HG03521 (cell line): ENCODE measurements at regions not wholly inside any gene's neighbourhood (a gene's known extent, or its start where the extent isn't known, plus 50 kb on each side); places are given as distances from the start of the nearest gene placed in this dataset.

ENCODE experiments used
- ATAC-seq: cut with Tn5 transposase; IDR thresholded peaks from one replicate; pipeline ENCODE4 v1.9.1; 2021; ENCODE audit warnings: mild to moderate bottlenecking, moderate library complexity; ENCODE audit not compliant: unreplicated experiment

- no peak for ATAC-seq
Observed at GRCh38 chr1:87560137-87560536, 231.5 kb downstream of the LMO4 start.

GRCh38 chr1:87560601-87561360, 232.1 kb downstream of the LMO4 start:
- no peak for ATAC-seq

GRCh38 chr1:87563211-87563610, 234.5 kb downstream of the LMO4 start:
- ATAC-seq, result no peak

- no peak for ATAC-seq
Observed at GRCh38 chr1:87565861-87566260, 237.2 kb downstream of the LMO4 start.

GRCh38 chr1:87568005-87568404, 239.3 kb downstream of the LMO4 start:
- no peak for ATAC-seq

GRCh38 chr1:87568911-87569310, 240.2 kb downstream of the LMO4 start:
- no peak for ATAC-seq

GRCh38 chr1:87572008-87572407, 243.3 kb downstream of the LMO4 start:
- no peak for ATAC-seq

- ATAC-seq, result no peak
Observed at GRCh38 chr1:87572891-87573290, 244.2 kb downstream of the LMO4 start.

- ATAC-seq, result no peak
Observed at GRCh38 chr1:87575528-87575927, 246.8 kb downstream of the LMO4 start.

- no peak for ATAC-seq
Observed at GRCh38 chr1:87578464-87578863, 249.8 kb downstream of the LMO4 start.

GRCh38 chr1:87583459-87583858, 254.8 kb downstream of the LMO4 start:
- no peak for ATAC-seq

GRCh38 chr1:87584586-87584985, 255.9 kb downstream of the LMO4 start:
- no peak for ATAC-seq

- ATAC-seq, result no peak
Observed at GRCh38 chr1:87586501-87586900, 257.8 kb downstream of the LMO4 start.

GRCh38 chr1:87588495-87588894, 259.8 kb downstream of the LMO4 start:
- ATAC-seq, result peak; percentile 78

- no peak for ATAC-seq
Observed at GRCh38 chr1:87591492-87591891, 262.8 kb downstream of the LMO4 start.

- peak; percentile 90 for ATAC-seq
Observed at GRCh38 chr1:87592156-87592555, 263.5 kb downstream of the LMO4 start.

- no peak for ATAC-seq
Observed at GRCh38 chr1:87594736-87595383, 266.2 kb downstream of the LMO4 start.

- ATAC-seq, result no peak
Observed at GRCh38 chr1:87595384-87595781, 266.7 kb downstream of the LMO4 start.

- ATAC-seq, result no peak
Observed at GRCh38 chr1:87598429-87598828, 269.7 kb downstream of the LMO4 start.

GRCh38 chr1:87599569-87599968, 270.9 kb downstream of the LMO4 start:
- no peak for ATAC-seq

- ATAC-seq, result no peak
Observed at GRCh38 chr1:87600055-87600850, 271.6 kb downstream of the LMO4 start.

GRCh38 chr1:87600854-87601253, 272.2 kb downstream of the LMO4 start:
- no peak for ATAC-seq
